MM.1S (cell line): ENCODE measurements at regions not wholly inside any gene's neighbourhood (a gene's known extent, or its start where the extent isn't known, plus 50 kb on each side); places are given as distances from the start of the nearest gene placed in this dataset.
"Not testable (repeated sequence)": the region's sequence is repeated elsewhere in the genome, so short reads cannot be mapped to it uniquely, and the experiment has no call there.

ENCODE experiments used
- DNase-seq: peaks from one replicate; pipeline ENCODE4 v3.0.0-alpha.2; 2015
- H2AFZ ChIP-seq: fragments of 300-600 bp; sonication (generic); 2 replicates; pipeline ENCODE4 v1.6.0; 2016; ENCODE audit warnings: antibody characterized with exemption, low read length
- H3F3A ChIP-seq: fragments of 300-600 bp; sonication (generic); 2 replicates; pipeline ENCODE4 v1.6.1; 2016; ENCODE audit warnings: mild to moderate bottlenecking, antibody characterized with exemption, low read length, moderate library complexity, mixed read lengths; ENCODE audit not compliant: insufficient read depth
- H3K27ac ChIP-seq: fragments of 300-600 bp; sonication (generic); 2 replicates; pipeline ENCODE4 v1.5.1; 2016; ENCODE audit warnings: mild to moderate bottlenecking, low read length
- H3K27me3 ChIP-seq: fragments of 300-600 bp; sonication (generic); replicated peaks from 2 replicates; pipeline ENCODE4 v1.6.0; 2016; ENCODE audit warnings: low read length; ENCODE audit not compliant: insufficient read depth
- H3K36me3 ChIP-seq: fragments of 300-600 bp; sonication (generic); replicated peaks from 2 replicates; pipeline ENCODE4 v1.6.1; 2016; ENCODE audit warnings: mild to moderate bottlenecking, low read length, mixed read lengths; ENCODE audit not compliant: insufficient read depth
- H3K4me1 ChIP-seq: fragments of 300-600 bp; sonication (generic); 2 replicates; pipeline ENCODE4 v1.6.1; 2016; ENCODE audit warnings: low read length, mixed read lengths
- H3K4me2 ChIP-seq: fragments of 300-600 bp; sonication (generic); 2 replicates; pipeline ENCODE4 v1.6.0; 2016; ENCODE audit warnings: low read depth, low read length
- H3K4me3 ChIP-seq: fragments of 300-600 bp; sonication (generic); 2 replicates; pipeline ENCODE4 v1.5.1; 2016; ENCODE audit warnings: low read length, mixed read lengths
- H3K79me2 ChIP-seq: fragments of 300-600 bp; sonication (generic); 2 replicates; pipeline ENCODE4 v1.6.1; 2016; ENCODE audit warnings: mixed run types, low read length, mixed read lengths
- H3K9ac ChIP-seq: fragments of 300-600 bp; sonication (generic); 2 replicates; pipeline ENCODE4 v1.6.1; 2016; ENCODE audit warnings: low read length, mixed read lengths
- H3K9me2 ChIP-seq: fragments of 300-600 bp; sonication (generic); replicated peaks from 2 replicates; pipeline ENCODE4 v1.6.1; 2016; ENCODE audit warnings: mild to moderate bottlenecking, low read length, mixed read lengths; ENCODE audit not compliant: insufficient read depth
- H3K9me3 ChIP-seq: fragments of 300-600 bp; sonication (generic); replicated peaks from 2 replicates; pipeline ENCODE4 v1.6.1; 2016; ENCODE audit warnings: mild to moderate bottlenecking, low read length, mixed read lengths; ENCODE audit not compliant: insufficient read depth
- H4K20me1 ChIP-seq: fragments of 300-600 bp; sonication (generic); 2 replicates; pipeline ENCODE4 v1.6.1; 2016; ENCODE audit warnings: mild to moderate bottlenecking, low read length, moderate library complexity, mixed read lengths; ENCODE audit not compliant: insufficient read depth
- CTCF ChIP-seq: fragments of 300-600 bp; sonication (generic); IDR thresholded peaks from 2 replicates; pipeline ENCODE4 v1.5.1; 2016; ENCODE audit warnings: antibody characterized with exemption, low read length, mixed read lengths
- EZH2 ChIP-seq: fragments of 300-600 bp; sonication (generic); optimal IDR thresholded peaks from 2 replicates; pipeline ENCODE3; 2017; ENCODE audit warnings: low read depth, mild to moderate bottlenecking, antibody characterized with exemption, low read length, mixed read lengths
- EZH2phosphoT487 ChIP-seq: fragments of 300-600 bp; sonication (generic); IDR thresholded peaks from 2 replicates; pipeline ENCODE4 v1.6.1; 2018; ENCODE audit warnings: antibody characterized with exemption, low read length

- Histone ChIP-seq H3F3A (no peaks in the 10 kb centered on the region), H3K27ac (no peak overlapping the region), H3K36me3 (no peaks in the 10 kb centered on the region), H3K9me3 (no peaks in the 10 kb centered on the region), H3K9ac (no peak overlapping the region), H3K9me2 (no peaks in the 10 kb centered on the region), H3K4me3 (no peak overlapping the region), H3K4me1 (no peaks in the 10 kb centered on the region), H3K79me2 (no peaks in the 10 kb centered on the region), H2AFZ (no peak overlapping the region), H3K27me3 (no peaks in the 10 kb centered on the region), H4K20me1 (no peaks in the 10 kb centered on the region), H3K4me2 (no peak overlapping the region)
- DNase-seq: no peak
- no peak for TF ChIP-seq CTCF
- no peak for TF ChIP-seq EZH2phosphoT487
- TF ChIP-seq EZH2: no peak
Observed at GRCh38 chr4:31022702-31023101, 302.5 kb downstream of the PCDH7 start.

GRCh38 chr4:31023109-31023508, 302.9 kb downstream of the PCDH7 start:
- H3K4me2 ChIP-seq: no peak overlapping the region

DNA sequence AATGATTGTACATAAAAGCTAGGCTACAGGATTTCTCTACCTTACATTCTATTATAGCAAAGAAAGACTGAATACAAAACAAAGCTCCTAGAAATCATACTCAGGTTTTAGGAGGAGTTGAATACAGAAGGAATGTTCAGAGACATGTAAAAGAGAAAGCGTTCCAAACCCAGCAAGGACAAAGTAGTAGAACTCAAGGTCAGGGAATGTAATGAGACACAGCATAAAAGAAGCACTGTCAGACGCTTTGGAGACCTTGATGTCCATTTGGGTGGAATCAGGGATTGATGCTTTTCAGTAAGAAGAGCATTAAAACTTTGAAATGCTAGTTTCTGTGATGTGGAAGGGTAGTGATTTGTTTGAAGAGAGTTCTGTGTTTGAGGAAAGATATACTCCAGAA, 303.6 kb downstream of the PCDH7 start:
- Histone ChIP-seq H3K9ac (no peak overlapping the region), H3K27me3 (no peaks in the 10 kb centered on the region), H2AFZ (no peak overlapping the region), H3K4me3 (no peak overlapping the region), H3K79me2 (no peaks in the 10 kb centered on the region), H3K27ac (no peak overlapping the region), H4K20me1 (no peaks in the 10 kb centered on the region), H3K4me2 (no peak overlapping the region), H3K9me2 (no peaks in the 10 kb centered on the region), H3K9me3 (no peaks in the 10 kb centered on the region), H3K4me1 (no peaks in the 10 kb centered on the region), H3F3A (no peaks in the 10 kb centered on the region), H3K36me3 (no peaks in the 10 kb centered on the region)
- TF ChIP-seq CTCF (no peak), EZH2 (no peak), EZH2phosphoT487 (no peak)
- no peak for DNase-seq

More at GRCh38 chr4:31023109-31023508, 302.9 kb downstream of the PCDH7 start:
- Histone ChIP-seq H3K36me3 (no peaks in the 10 kb centered on the region), H3K4me3 (no peak overlapping the region), H3K9me3 (no peaks in the 10 kb centered on the region), H3K79me2 (no peaks in the 10 kb centered on the region), H3K27ac (no peak overlapping the region), H3K9me2 (no peaks in the 10 kb centered on the region), H3K4me1 (no peaks in the 10 kb centered on the region), H3F3A (no peaks in the 10 kb centered on the region), H3K27me3 (no peaks in the 10 kb centered on the region), H2AFZ (no peak overlapping the region), H3K9ac (no peak overlapping the region), H4K20me1 (no peaks in the 10 kb centered on the region)
- DNase-seq: no peak
- TF ChIP-seq EZH2phosphoT487: no peak
- TF ChIP-seq EZH2: no peak
- no peak for TF ChIP-seq CTCF

DNA sequence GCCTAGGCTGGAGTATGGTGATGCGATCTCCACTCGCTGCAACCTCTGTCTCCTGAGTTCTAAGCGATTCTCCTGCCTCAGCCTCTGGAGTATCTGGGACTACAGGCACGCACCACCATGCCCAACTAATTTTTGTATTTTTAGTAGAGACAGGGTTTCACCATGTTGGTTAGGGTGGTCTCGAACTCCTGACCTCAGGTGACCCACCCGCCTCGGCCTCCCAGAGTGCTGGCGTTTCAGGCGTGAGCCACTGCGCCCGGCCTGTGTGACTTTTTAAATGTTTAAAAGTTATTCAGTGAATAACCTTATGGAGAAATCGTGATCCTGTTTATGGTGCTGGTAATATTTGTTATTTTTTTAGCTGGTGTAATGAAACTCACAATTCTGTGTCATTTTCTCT, 304.6 kb downstream of the PCDH7 start:
- not testable (repeated sequence) for H3K27ac ChIP-seq, H3K9ac ChIP-seq, DNase-seq, H3F3A ChIP-seq, H3K9me2 ChIP-seq, H3K36me3 ChIP-seq, H3K4me2 ChIP-seq, H3K4me3 ChIP-seq, H4K20me1 ChIP-seq, H2AFZ ChIP-seq, H3K79me2 ChIP-seq, H3K9me3 ChIP-seq, H3K27me3 ChIP-seq, H3K4me1 ChIP-seq
